ENCODE measurements at regions not wholly inside any gene's neighbourhood (a gene's known extent, or its start where the extent isn't known, plus 50 kb on each side); places are given as distances from the start of the nearest gene placed in this dataset.

DNA sequence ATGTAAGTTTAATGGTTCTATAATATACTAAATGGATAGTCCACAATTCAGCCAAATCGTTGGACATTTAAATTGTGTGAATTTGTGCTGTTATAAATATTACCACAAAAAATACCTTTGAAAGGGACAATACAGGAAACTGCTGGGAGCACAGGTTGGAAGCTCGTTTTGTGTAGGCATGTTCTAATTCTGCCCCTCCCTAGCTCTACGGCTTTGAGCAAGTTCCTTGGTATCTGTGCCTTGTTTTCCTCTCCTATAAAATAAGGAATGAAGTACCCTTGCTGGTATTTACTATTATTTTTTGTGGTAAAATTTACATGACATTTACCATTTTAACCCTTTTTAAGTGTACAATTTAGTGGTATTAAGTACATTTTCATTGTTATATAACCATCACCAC lies 102.6 kb upstream of the SLC7A1 start:
- TF ChIP-seq, protein P1, sequence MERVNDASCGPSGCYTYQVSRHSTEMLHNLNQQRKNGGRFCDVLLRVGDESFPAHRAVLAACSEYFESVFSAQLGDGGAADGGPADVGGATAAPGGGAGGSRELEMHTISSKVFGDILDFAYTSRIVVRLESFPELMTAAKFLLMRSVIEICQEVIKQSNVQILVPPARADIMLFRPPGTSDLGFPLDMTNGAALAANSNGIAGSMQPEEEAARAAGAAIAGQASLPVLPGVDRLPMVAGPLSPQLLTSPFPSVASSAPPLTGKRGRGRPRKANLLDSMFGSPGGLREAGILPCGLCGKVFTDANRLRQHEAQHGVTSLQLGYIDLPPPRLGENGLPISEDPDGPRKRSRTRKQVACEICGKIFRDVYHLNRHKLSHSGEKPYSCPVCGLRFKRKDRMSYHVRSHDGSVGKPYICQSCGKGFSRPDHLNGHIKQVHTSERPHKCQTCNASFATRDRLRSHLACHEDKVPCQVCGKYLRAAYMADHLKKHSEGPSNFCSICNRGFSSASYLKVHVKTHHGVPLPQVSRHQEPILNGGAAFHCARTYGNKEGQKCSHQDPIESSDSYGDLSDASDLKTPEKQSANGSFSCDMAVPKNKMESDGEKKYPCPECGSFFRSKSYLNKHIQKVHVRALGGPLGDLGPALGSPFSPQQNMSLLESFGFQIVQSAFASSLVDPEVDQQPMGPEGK (CRISPR knock-in tag; IDR thresholded peaks at IDR 0.05; ENCODE audit: borderline replicate concordance): no peak
- TF ChIP-seq, protein P2, sequence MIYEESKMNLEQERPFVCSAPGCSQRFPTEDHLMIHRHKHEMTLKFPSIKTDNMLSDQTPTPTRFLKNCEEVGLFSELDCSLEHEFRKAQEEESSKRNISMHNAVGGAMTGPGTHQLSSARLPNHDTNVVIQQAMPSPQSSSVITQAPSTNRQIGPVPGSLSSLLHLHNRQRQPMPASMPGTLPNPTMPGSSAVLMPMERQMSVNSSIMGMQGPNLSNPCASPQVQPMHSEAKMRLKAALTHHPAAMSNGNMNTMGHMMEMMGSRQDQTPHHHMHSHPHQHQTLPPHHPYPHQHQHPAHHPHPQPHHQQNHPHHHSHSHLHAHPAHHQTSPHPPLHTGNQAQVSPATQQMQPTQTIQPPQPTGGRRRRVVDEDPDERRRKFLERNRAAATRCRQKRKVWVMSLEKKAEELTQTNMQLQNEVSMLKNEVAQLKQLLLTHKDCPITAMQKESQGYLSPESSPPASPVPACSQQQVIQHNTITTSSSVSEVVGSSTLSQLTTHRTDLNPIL (CRISPR knock-in tag; IDR thresholded peaks at IDR 0.05; ENCODE audit: low read depth): no peak
- TF ChIP-seq BACH2 (CRISPR knock-in tag; IDR thresholded peaks at IDR 0.05; ENCODE audit: borderline replicate concordance): no peak
- no peak for TF ChIP-seq CSRNP3 (CRISPR knock-in tag; IDR thresholded peaks at IDR 0.05)
- TF ChIP-seq PPARA (CRISPR knock-in tag; IDR thresholded peaks at IDR 0.05; ENCODE audit: borderline replicate concordance): no peak
- no peak for TF ChIP-seq POU6F1 (CRISPR knock-in tag; IDR thresholded peaks at IDR 0.05; ENCODE audit: borderline replicate concordance, low read depth)
- no peak for TF ChIP-seq ZC3H10 (CRISPR knock-in tag; IDR thresholded peaks at IDR 0.05)
- no peak for TF ChIP-seq ESRRG (CRISPR knock-in tag; IDR thresholded peaks at IDR 0.05)
- no peak for TF ChIP-seq ISL1 (CRISPR knock-in tag; IDR thresholded peaks at IDR 0.05)
- TF ChIP-seq ZNF565 (CRISPR knock-in tag; conservative IDR thresholded peaks at IDR 0.05; ENCODE audit: low read depth): no peak
- TF ChIP-seq ZNF8 (CRISPR knock-in tag; IDR thresholded peaks at IDR 0.05): no peak
- TF ChIP-seq SNAI2 (CRISPR knock-in tag; IDR thresholded peaks at IDR 0.05): no peak
- no peak for TF ChIP-seq TCF4 (CRISPR knock-in tag; IDR thresholded peaks at IDR 0.05; ENCODE audit: borderline replicate concordance)
- ATAC-seq: no peak

DNA sequence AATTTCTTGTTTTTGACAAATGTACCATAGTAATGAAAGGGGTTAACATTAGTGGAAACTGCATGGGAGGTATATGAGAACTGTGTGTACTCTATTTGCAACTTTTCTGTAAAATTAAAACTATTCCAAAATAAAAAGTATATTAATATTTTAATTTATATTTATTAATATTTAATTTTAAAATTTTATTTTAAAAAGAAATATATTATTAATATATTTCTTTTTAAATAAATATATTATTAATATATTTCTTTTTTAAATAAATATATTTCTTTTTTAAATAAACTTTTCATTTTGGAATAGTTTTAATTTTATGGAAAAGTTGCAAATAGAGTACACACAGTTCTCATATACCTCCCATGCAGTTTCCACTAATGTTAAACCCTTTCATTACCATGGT lies 101.1 kb upstream of the SLC7A1 start:
- no peak for TF ChIP-seq ESRRG (CRISPR knock-in tag; IDR thresholded peaks at IDR 0.05)
- no peak for TF ChIP-seq ZC3H10 (CRISPR knock-in tag; IDR thresholded peaks at IDR 0.05)
- no peak for TF ChIP-seq CSDC2 (CRISPR knock-in tag; IDR thresholded peaks at IDR 0.05)
- no peak for TF ChIP-seq ZFP30 (CRISPR knock-in tag; IDR thresholded peaks at IDR 0.05)
- TF ChIP-seq, protein P2 (CRISPR knock-in tag; IDR thresholded peaks at IDR 0.05; ENCODE audit: low read depth): no peak
- no peak for TF ChIP-seq TOX (CRISPR knock-in tag; IDR thresholded peaks at IDR 0.05; ENCODE audit: borderline replicate concordance)
- no peak for TF ChIP-seq ISL1 (CRISPR knock-in tag; IDR thresholded peaks at IDR 0.05)
- no peak for TF ChIP-seq ZNF8 (CRISPR knock-in tag; IDR thresholded peaks at IDR 0.05)
- no peak for TF ChIP-seq GLIS3 (CRISPR knock-in tag; IDR thresholded peaks at IDR 0.05)
- TF ChIP-seq ARNTL (CRISPR knock-in tag; IDR thresholded peaks at IDR 0.05; ENCODE audit: borderline replicate concordance, low read depth): no peak
- no peak for TF ChIP-seq PPARA (CRISPR knock-in tag; IDR thresholded peaks at IDR 0.05; ENCODE audit: borderline replicate concordance)
- no peak for TF ChIP-seq POU6F1 (CRISPR knock-in tag; IDR thresholded peaks at IDR 0.05; ENCODE audit: borderline replicate concordance, low read depth)
- TF ChIP-seq BACH2 (CRISPR knock-in tag; IDR thresholded peaks at IDR 0.05; ENCODE audit: borderline replicate concordance): no peak
- TF ChIP-seq, protein P1 (CRISPR knock-in tag; IDR thresholded peaks at IDR 0.05; ENCODE audit: borderline replicate concordance): no peak
- TF ChIP-seq ZFP3 (CRISPR knock-in tag; IDR thresholded peaks at IDR 0.05): no peak
- no peak for TF ChIP-seq RARB (CRISPR knock-in tag; IDR thresholded peaks at IDR 0.05)
- no peak for TF ChIP-seq TCF4 (CRISPR knock-in tag; IDR thresholded peaks at IDR 0.05; ENCODE audit: borderline replicate concordance)
- no peak for TF ChIP-seq OSR1 (CRISPR knock-in tag; IDR thresholded peaks at IDR 0.05)
- TF ChIP-seq ZNF565 (CRISPR knock-in tag; conservative IDR thresholded peaks at IDR 0.05; ENCODE audit: low read depth): no peak
- no peak for ATAC-seq

Data from SK-N-SH treated with all-trans-retinoic acid at 6 μM for 48 hours (cell line).